Medulla oblongata (tissue), 1 donor: ENCODE measurements at regions not wholly inside any gene's neighbourhood (a gene's known extent, or its start where the extent isn't known, plus 50 kb on each side); places are given as distances from the start of the nearest gene placed in this dataset.
"Not testable (repeated sequence)": the region's sequence is repeated elsewhere in the genome, so short reads cannot be mapped to it uniquely, and the experiment has no call there.

Experiments used
- DNase-seq: peaks from one replicate; pipeline ENCODE4 v3.0.0-alpha.2; 2015; ENCODE audit errors: extremely low spot score

DNA sequence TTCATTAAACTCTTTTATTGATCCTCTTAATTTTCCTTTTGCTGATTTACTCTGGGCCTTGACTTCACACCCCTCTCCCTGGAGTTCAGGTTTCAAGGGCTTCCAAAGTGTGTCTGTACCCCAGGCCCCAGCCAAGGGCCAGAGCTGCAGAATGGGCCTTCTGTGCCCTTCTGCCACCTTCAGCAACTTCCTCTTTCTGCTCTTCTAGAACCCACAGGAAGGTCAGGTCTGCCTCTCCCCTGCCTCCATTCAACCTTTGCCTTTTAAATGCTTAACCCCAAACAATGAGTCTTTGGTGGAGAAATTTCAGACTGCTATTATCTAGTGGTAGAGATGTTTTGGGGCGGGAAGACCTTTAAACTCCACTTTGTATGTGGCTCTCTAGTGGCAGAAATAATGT, 63.1 kb downstream of the TSN start:
- DNase-seq = no peak

DNA sequence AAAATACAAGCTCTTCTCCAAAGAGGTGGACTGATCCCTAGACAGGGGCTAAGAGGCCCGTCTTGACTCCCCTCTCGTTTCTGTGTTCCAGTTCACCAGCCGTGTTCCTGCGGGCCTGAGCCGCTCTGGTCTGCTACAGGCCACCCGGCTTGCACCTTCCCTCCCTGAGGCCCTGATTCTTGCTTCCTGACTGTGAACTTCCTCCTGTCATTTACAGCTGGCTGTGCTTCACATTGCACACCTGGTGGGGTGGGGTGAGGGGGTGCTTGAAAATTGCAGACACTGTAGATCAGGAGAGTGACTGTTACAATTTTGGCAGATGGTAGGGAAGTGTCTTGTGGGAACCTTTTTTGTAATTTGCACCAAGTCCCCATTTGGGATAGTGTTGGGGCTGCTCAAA, 64.4 kb downstream of the TSN start:
- no peak for DNase-seq

DNA sequence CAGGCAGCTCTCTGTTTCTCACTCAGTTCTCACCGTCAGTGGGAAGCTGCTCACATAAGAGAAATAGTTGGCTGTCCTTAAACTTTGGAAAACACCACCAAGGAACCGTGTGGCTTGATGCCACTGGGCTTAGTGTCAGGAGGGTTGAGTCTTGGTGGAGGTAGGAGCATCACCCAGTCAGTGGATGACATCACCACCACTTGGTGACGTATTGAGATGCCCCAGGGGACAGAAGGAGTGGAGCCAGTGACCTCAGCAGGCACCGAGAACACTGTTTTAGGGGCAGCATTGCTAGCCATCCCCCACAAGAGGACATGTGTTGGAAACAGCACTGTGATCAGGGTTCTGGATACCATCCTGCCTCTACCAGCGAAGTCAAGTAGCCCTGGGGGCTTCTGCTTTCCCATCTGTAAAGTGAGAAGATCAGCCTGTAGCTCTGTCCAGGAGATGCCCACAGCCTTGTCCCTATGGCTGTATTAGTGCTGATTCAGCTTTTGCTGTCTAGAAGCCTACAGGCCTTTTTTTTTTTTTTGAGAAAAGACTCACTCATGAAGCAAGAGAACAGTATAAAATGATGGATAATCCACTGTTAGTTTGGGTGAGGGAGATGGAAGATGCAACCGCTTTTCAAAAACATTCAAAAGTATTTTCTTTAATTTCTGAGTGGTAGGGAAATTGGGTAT, 66.2 kb downstream of the TSN start:
- no peak for DNase-seq

DNA sequence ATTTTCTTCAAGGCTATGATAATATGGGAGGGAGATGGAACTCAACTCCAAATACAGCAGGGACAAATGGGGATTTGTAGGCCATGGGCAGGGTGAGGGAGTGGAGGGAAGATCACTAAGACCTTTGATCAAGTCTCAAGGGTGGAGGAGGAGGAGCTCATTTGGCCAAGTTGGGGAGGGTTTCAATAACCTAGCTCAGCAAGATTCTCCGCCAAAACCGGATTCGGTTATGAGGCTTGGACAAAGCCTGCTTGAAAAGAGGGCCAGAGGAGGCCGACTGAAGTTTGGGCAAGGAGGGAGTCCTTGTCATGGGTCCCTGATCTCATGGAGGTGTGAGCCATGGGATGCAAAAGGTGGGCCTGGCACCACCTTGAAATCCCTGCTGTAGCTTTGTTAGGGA, 68.8 kb downstream of the TSN start:
- DNase-seq = no peak

DNA sequence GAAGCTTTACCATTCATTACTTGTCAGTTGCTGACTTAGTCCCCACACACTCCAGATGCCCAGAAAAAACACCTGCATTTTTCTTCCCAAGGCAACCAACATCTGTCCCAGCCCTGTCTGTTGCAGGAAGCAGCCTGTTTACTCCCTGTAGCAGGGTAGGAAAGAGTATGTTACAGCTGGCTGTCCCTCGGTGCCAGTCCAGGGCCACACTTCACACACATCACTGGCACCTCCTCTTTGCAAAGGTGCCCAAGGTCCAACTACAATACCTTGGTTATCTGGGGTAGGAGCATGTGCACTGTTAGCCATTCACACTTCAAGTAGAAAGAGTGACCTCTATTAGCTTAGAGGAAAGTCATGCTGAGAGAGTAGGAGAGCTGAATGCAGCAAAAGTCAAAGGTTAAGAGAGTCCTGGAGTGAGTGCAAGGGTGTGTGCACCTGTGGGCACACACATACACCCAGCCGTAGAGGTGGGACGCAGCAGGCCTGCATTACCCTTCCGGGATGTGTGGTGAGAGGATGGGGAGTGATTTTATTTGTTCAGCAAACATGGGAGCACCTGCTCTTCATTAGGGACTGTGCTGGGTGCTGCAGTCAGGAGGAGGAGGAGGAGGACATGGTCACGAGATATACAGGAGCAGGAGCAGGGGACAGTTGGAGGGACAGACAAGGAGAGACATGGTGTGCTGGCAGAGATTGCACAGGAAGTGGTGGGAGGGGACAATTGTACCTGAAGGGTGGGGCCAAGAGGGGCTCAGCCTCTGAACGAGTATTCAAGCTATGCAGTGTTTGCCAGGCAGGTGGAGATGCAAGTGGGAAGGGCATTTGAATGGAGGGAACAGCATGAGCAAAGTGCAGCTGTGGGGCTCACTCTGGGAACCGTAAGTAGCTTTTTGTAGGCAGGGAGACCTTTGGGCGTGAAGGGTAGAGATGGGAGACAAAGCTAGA, 69.8 kb downstream of the TSN start:
- DNase-seq = no peak

DNA sequence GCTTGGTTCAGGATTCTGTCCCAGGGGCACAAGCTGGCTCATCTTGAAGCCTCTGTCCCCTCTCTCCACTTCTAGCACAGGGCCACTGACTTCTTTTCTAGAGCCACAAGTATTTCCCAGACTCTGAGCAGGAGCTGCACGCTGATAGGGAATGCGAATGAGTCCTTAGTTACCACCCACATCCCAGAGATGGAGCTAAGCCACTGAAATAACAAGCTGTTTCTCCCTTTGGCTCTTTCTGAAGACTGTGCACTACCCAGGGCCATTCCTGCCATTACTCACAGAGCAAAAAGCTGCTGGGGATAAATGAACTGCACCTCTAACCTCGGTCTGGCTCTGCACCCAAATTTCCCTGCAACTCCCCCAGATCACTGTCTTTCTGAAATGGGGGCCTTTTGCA, 70.6 kb downstream of the TSN start:
- no peak for DNase-seq

DNA sequence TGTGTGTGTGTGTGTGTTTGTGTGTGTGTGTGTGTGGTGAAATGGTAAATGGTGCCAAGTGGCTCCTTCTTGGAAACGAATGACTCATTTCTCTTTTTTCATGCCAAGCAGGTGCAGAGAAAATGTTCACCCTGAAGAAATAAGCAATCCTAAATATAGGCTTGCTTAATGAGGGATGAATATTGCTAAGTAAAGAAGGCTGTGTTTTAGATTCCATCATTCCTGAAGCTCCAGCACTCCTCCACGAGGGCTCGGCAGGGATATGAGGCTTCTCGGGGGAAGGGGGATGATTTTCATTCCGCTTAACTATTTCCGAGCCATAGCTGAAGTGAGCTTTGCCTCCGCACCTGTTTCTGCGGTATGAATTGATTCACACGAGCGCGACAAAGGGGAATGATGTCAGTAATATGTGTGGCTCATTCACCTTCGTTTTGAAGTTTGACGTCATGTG, 72.9 kb downstream of the TSN start:
- no peak for DNase-seq

DNA sequence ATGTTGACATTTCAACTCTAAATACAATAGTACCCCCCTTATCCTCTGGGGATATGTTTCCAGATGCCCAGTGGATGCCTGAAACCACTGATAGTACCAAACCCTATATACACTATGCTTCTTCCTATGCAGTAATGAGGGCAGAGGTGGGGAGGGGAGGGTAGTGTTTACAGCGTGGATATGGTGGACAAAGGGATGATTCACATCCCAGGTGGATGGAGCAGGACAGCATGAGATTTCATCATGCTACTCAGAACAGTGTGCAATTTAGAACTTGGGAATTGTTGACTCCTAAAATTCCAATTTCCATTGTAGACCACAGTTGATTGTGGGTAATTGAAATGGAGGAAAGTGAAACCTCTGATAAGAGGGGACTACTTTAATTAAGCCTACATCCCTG, 75.4 kb downstream of the TSN start:
- no peak for DNase-seq

DNA sequence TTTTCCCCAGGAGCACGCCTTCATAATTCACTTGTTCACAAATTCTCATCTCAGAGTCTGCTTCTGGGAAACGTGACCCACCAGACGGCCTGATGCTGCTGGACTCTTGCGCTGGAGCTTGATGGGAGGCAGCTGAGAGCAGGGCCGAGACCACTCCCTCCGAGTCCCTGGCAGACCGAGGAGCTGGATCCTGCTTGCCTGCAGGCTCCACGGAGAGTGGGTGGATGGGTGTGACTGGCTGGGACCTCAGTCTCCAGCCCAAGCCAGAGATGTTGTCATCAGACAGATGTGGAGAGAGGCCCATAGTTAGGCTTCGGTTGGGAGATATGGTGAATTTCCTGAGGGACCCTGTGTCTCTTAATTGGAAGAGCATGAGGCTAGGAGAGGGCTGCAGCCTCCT, 76.4 kb downstream of the TSN start:
- no peak for DNase-seq

DNA sequence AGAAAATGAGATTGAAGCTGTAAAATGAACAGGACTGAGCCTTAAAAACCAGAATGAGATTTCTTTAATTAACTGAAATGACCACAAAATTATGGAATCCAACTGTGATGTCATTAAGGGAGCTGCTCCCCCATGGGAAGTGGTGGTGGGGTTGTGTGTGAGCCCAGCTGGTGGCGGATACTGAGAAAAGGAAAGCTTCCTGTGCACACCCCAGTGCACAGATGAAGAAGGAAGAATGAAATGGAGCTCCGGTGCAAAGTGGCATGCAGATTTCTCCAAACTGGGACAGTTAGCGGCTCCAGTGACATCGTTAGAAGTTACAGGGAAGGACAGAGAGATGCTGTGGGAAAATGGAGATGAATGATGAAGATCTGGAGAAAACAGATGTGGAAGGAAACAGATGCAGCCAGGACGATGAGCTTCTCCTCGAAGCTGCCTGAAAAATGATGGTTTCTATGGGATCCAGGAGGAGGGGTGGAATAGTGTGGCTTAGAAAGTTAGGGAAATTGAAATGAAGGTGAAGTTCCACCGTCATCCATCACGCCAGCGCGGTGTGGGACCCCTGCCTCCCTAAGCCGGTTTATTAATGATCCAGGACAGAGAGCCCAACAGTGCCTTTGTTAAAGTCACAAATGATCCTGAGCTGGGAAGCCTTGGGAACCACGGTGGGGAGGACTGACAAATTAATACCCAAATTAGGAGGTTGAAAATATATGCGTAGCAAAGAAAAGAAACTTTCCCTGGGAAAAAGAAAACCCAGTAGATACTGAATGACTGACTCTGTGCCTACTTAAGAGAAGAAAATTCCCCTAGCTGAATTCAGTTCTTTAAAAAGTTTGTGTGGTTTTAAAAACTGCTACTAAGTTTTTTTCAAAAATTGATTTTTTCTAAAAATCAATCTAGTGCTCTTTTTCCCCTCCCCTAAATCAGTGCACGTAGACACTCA, 77.2 kb downstream of the TSN start:
- no peak for DNase-seq

DNA sequence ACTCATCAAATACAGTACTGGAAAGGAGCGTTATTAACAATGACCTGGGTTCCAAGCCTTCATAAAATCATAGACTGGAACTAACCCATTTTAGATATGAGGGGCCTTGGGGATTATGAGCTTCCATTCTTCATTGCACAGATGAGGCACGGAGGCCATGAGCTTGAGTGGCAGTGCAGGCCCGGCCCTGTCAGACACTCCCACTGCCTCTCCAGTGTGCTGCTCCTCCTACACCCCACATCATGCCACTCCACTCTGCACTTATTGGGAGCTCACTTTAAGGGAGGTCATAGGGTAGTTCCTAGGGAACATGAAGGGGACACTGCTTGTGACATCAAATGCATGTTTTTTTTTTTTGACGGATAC, 77.9 kb downstream of the TSN start:
- no peak for DNase-seq

DNA sequence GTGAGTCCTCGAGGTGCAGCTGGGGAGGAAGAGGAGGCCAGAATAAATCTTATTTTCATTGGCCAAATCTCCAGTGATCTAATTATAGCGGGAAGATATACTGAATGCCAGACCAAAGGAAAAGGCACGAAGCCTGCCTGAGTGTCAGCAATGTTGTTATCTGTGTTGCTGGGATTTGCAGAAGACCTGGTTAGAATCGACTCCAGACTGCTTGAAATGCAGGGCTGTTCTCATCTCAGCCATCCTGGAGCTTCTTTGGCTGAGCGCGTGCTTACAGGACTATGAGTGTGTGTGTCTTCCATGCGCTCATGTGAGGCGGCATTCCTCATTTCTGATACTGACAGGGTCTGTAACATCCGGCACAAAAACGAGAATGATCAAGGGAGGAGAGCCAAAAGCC, 81.2 kb downstream of the TSN start:
- DNase-seq = no peak

DNA sequence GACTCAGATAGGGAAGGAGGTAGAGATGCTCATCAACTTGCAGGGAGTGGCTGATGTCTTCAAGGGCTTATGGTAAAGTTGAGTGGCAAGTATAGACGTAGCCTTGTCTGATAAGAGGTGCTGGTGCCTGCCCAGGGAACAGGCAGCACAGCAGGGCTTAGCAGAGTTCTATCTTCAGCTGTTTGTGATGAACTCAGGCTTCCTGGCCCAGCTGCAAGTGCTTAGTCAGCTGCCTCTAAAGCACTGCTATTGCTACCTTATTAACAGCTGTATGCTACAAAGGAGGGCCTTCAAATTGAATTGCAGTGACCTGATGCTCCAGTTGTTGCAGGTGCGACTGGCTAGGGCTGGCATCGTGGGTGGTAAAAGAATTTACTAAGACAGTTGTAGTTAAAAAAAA, 82.1 kb downstream of the TSN start:
- no peak for DNase-seq

DNA sequence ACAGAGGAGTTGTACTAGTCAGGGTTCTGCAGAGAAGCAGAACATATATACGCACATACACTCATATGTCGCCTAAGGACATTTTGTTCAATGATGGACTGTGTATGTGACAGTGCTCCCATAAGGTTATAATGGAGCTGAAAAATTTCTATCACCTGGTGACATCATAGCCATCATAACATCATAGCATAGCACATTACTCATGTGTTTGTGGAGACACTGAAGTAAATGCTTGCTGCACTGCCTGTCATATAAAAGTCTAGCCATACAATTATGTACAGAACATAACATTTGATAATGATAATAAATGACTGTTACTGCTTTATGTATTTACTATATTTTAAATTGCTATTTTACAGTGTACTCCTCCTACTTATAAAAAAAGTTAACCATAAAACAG, 83.1 kb downstream of the TSN start:
- DNase-seq = no peak

DNA sequence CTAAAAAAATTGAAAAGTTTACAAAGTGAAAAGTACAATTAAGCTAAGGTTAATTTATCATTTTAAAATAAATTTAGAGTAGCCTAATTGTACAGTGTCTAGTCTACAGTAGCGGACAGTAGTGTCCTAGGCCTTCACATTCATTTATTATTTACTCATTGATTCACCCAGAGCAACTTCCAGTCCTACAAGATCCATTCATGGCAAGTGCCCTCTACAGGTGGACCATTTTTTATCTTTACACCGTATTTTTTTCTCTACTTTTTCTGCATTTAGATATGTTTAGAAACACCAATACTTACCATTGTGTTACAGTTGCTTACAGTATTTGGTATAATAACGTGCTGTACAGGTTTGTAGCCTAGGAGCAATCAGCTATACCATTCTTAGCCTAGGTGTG, 84.1 kb downstream of the TSN start:
- no peak for DNase-seq

DNA sequence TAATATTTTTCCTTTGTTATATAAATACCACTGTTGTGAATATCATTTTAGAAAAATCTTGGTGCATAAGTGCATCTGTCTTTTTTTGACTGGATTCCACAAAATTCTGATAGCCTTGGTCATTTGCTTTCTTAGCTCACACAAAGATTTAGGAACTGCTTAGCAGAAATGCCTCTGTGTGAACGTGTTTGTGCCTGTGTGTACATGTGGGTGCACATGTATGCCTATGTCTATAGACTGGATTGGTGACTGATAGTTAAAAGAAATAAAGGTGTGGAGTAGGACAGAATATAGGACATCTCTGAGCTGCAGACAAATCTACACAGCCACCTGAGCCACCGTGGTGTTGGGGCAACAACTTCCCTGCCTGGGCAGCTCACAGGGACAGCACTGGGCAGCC, 93.8 kb downstream of the TSN start:
- no peak for DNase-seq

DNA sequence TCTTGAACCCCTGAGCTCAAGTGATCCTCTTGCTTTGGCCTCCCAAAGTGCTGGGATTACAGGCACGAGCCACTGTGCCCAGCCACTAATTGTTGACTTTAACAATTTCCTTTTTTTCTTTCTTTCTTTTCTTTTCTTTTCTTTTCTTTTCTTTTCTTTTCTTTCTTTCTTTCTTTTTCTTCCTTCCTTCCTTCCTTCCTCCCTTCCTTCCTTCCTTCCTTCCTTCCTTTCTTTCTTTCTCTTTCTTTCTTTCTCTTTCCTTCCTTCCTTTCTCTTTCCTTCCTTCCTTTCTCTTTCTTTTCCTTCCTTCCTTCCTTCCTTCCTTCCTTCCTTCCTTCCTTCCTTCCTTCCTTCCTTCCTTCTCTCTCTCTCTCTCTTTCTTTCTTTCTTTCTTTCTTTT, 97.7 kb downstream of the TSN start:
- not testable (repeated sequence) for DNase-seq

DNA sequence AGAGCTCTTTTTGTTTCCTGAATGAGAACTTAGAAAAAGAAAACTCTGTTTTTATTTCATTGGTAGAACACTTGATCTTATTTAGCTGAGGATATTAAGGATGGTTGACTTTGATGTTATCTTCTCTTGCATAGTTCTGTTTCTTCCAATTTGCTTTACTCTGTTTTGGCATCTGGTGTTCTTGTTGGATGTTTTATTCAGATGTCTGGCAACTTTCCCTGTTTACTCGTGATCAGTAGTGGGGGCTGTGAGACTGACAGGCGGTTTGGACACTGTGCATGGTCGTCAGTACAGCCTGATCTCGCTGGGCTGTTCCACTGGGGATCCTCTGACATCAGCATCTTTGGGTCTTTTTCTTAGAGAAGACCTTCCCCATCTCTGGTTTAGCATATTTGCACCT, 100.1 kb downstream of the TSN start:
- DNase-seq = no peak

DNA sequence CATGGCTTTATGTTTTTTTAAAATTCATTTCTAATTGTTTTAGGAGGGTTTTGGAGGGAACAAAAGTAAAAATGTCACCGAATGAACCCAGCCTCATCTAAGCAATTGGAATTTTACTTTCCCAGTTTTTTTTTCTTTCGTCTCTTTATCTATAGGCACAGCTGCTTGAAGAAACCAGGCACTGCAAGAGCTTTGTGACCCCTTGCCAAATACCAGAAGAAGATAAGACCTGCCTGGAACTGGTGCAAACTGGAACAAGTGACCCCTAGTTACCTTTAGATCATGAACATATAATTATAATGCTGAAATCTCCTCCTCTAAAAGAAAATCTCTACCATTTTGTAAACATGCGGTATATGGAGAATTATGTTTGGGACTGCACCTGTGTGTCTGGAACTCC, 100.9 kb downstream of the TSN start:
- no peak for DNase-seq

DNA sequence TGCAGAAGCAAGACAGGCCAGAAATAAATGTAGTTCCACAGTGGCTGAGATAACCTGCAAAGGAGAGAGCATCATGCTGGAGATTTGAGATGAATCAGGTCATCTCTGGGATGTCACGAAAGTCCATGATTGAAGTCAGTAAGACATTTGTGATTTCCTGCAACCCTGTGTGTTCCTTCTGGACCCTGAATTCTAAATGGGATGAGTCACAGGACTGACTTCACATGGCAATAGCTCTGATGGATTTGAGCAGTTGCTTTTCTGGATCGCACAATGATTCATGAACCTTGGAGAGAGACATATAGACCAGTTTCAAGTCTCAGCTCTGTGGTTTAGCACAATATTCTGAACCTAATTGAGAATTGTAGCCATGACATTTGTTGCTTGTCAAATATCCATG, 102.9 kb downstream of the TSN start:
- no peak for DNase-seq

DNA sequence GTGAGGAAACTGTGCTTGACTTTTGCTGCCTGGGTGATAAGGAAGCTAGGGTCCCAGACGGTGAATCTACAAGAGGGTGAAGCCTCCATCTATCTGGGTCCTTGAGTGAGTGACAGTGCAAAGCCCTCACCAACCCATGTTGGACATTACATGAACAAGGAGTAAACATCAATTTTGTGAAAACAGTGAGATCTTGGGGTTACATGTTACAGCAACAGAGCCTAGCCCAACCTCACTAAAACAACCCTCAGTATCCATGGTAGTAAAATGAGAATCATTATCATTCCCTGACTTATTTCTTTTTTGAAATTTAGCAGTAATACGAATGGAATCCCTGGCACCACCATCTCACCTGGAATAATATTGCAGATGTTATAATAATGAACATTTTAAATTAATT, 103.4 kb downstream of the TSN start:
- DNase-seq = no peak

DNA sequence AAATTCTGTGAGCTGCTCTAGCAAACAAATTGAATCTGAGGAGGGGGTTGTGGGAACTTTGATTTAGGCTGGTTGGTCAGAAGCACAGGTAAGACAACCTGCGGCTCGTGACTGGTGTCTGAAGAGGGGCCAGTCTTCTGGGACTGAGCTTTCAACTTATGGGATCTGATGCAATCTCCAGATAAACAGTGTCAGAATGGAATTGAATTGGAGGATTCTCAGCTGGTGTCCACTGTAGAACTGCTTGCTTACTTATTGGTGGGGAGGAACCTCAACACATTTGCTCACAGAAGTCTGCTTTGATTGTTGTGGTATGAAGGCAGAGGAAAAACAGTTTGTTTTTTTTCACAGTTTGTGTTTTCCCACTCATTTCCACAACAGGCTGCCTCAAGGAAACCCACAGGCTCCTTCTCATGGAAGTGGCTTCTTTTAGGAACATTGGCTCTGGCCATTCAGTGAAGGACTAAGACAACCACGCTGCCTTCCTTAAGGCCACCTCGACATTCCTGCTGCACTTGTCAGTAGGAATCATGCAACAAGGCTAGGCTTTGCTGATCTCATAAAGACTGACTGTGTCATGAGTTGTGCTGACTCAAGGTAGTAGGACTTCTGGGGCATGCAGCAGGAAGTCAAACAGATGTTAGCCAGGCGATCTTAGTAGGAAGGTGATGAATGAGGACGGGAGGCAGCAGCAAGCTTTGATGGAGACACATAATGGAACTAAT, 104.7 kb downstream of the TSN start:
- no peak for DNase-seq
